Neural progenitor cell (in vitro differentiated cells): ENCODE measurements at regions not wholly inside any gene's neighbourhood (a gene's known extent, or its start where the extent isn't known, plus 50 kb on each side); places are given as distances from the start of the nearest gene placed in this dataset.

ENCODE experiments used
- CTCF ChIP-seq: fragments of 200-600 bp; sonication (generic); IDR thresholded peaks from 2 replicates; pipeline ENCODE4 v1.5.1; 2017; ENCODE audit warnings: antibody characterized with exemption, mild to moderate bottlenecking
- EZH2 ChIP-seq: fragments of 200-600 bp; sonication (generic); IDR thresholded peaks from 2 replicates; pipeline ENCODE4 v1.6.1; 2017; ENCODE audit warnings: antibody characterized with exemption, mild to moderate bottlenecking, moderate library complexity
- EZH2phosphoT487 ChIP-seq: fragments of 200-600 bp; sonication (generic); IDR thresholded peaks from 2 replicates; pipeline ENCODE4 v1.6.1; 2017; ENCODE audit warnings: antibody characterized with exemption

GRCh38 chr3:35440826-35441225, 198.5 kb upstream of the ARPP21 start:
- TF ChIP-seq EZH2phosphoT487 (no peak), CTCF (no peak), EZH2 (no peak)
